Trophoblast cell (in vitro differentiated cells and primary cell): ENCODE measurements at regions not wholly inside any gene's neighbourhood (a gene's known extent, or its start where the extent isn't known, plus 50 kb on each side); places are given as distances from the start of the nearest gene placed in this dataset.

ENCODE experiments used
- DNase-seq, 2 donors: peaks; one replicate each; pipeline ENCODE4 v3.0.0-alpha.2; 2016
- H2AFZ ChIP-seq: 2 replicates; pipeline ENCODE4 v1.6.1; 2013; ENCODE audit warnings: low read length, moderate library complexity, mild to moderate bottlenecking; ENCODE audit not compliant: insufficient read depth, poor library complexity
- H2AK5ac ChIP-seq: 2 replicates; pipeline ENCODE4 v1.6.1; 2013; ENCODE audit warnings: mild to moderate bottlenecking, low read length
- H2BK120ac ChIP-seq: 2 replicates; pipeline ENCODE4 v1.6.1; 2013; ENCODE audit warnings: low read length, mild to moderate bottlenecking, moderate library complexity; ENCODE audit not compliant: insufficient read depth, poor library complexity
- H2BK12ac ChIP-seq: 2 replicates; pipeline ENCODE4 v1.6.1; 2013; ENCODE audit warnings: mild to moderate bottlenecking, low read length, moderate library complexity
- H2BK5ac ChIP-seq: 2 replicates; pipeline ENCODE4 v1.6.1; 2013; ENCODE audit warnings: low read length, low read depth, moderate library complexity, mild to moderate bottlenecking; ENCODE audit not compliant: poor library complexity
- H3K14ac ChIP-seq: 2 replicates; pipeline ENCODE4 v1.6.1; 2013; ENCODE audit warnings: mild to moderate bottlenecking, low read length
- H3K18ac ChIP-seq: 2 replicates; pipeline ENCODE4 v1.6.1; 2013; ENCODE audit warnings: mild to moderate bottlenecking, low read length
- H3K23ac ChIP-seq: 2 replicates; pipeline ENCODE4 v1.6.1; 2013; ENCODE audit warnings: low read length
- H3K27ac ChIP-seq: 2 replicates; pipeline ENCODE4 v1.5.1; 2013; ENCODE audit warnings: low read depth, mild to moderate bottlenecking, inconsistent platforms, low read length, moderate library complexity
- H3K27me3 ChIP-seq: 2 replicates; pipeline ENCODE4 v1.6.1; 2013; ENCODE audit warnings: inconsistent platforms, mild to moderate bottlenecking, low read length, moderate library complexity; ENCODE audit not compliant: insufficient read depth
- H3K36me3 ChIP-seq, 2 experiments: 1 replicate in 1 of 2; 2 replicates in 1 of 2; pipeline ENCODE4 v1.6.1; 2013; ENCODE audit warnings: low read length in 2 of 2, mild to moderate bottlenecking in 2 of 2, moderate library complexity in 1 of 2; ENCODE audit not compliant: insufficient read depth in 2 of 2, control insufficient read depth in 1 of 2
- H3K4ac ChIP-seq: 2 replicates; pipeline ENCODE4 v1.6.1; 2013; ENCODE audit warnings: low read depth, mild to moderate bottlenecking, low read length, moderate library complexity
- H3K4me1 ChIP-seq, 2 experiments: 1 replicate in 1 of 2; 2 replicates in 1 of 2; pipeline ENCODE4 v1.6.1; 2013; ENCODE audit warnings: low read length in 2 of 2, mild to moderate bottlenecking in 2 of 2, moderate library complexity in 1 of 2; ENCODE audit not compliant: insufficient read depth in 2 of 2, control insufficient read depth in 1 of 2
- H3K4me2 ChIP-seq: 2 replicates; pipeline ENCODE4 v1.6.1; 2013; ENCODE audit warnings: inconsistent platforms, mild to moderate bottlenecking, low read length, moderate library complexity
- H3K4me3 ChIP-seq: 2 replicates; pipeline ENCODE4 v1.5.1; 2013; ENCODE audit warnings: mild to moderate bottlenecking, low read depth, low read length, inconsistent platforms
- H3K79me1 ChIP-seq: one replicate; pipeline ENCODE4 v1.6.1; 2013; ENCODE audit warnings: low read length
- H3K79me2 ChIP-seq: 2 replicates; pipeline ENCODE4 v1.6.1; 2013; ENCODE audit warnings: low read length, mild to moderate bottlenecking; ENCODE audit not compliant: control insufficient read depth, insufficient read depth, poor library complexity
- H3K9ac ChIP-seq: 2 replicates; pipeline ENCODE4 v1.6.1; 2013; ENCODE audit warnings: mild to moderate bottlenecking, low read length
- H3K9me3 ChIP-seq: 2 replicates; pipeline ENCODE4 v1.6.1; 2013; ENCODE audit warnings: low read depth, mild to moderate bottlenecking, control low read depth, inconsistent platforms, low read length; ENCODE audit not compliant: insufficient read depth
- H4K12ac ChIP-seq: 2 replicates; pipeline ENCODE4 v1.6.1; 2013; ENCODE audit warnings: low read depth, mild to moderate bottlenecking, low read length, moderate library complexity
- H4K8ac ChIP-seq: 2 replicates; pipeline ENCODE4 v1.6.1; 2013; ENCODE audit warnings: low read depth, mild to moderate bottlenecking, low read length, moderate library complexity
- H4K91ac ChIP-seq: one replicate; pipeline ENCODE4 v1.6.1; 2013; ENCODE audit warnings: low read depth, mild to moderate bottlenecking, low read length, moderate library complexity
- WGBS: extraction: QIAGEN DNeasy Blood & Tissue Kit; methylation state at CpG from one replicate; pipeline ENCODE4 v1.1.7; 2013; ENCODE audit warnings: missing lambda C conversion rate; ENCODE audit not compliant: insufficient read length, insufficient coverage; ENCODE audit errors: extremely low coverage; 5-methylcytosine and 5-hydroxymethylcytosine counted together

GRCh38 chr9:115941561-115942315 lies 211.9 kb upstream of the PAPPA start:
- H4K8ac ChIP-seq = no peak overlapping the region
- peak overlapping the region; percentile 69 for H2BK120ac ChIP-seq
- H3K9ac ChIP-seq = no peak overlapping the region
- H3K27me3 ChIP-seq = no peaks in the 10 kb centered on the region
- H4K12ac ChIP-seq = no peak overlapping the region
- no peak overlapping the region for H3K18ac ChIP-seq
- no peak overlapping the region for H2AK5ac ChIP-seq
- no peaks in the 10 kb centered on the region for H3K9me3 ChIP-seq
- H3K4me1 ChIP-seq = peaks cover 2 to 9% of the 10 kb centered on the region in 2 experiments
- H2AFZ ChIP-seq = no peak overlapping the region
- DNase-seq = peak; percentile 49 to 77
- no peaks in the 10 kb centered on the region for H3K36me3 ChIP-seq
- H4K91ac ChIP-seq = peak overlapping the region; percentile 30
- peaks cover 20% of the 10 kb centered on the region for H3K79me1 ChIP-seq
- H3K4ac ChIP-seq = no peak overlapping the region
- no peak overlapping the region for H3K23ac ChIP-seq
- H3K79me2 ChIP-seq = peaks cover 1% of the 10 kb centered on the region
- H2BK5ac ChIP-seq = peak overlapping the region; percentile 53
- no peak overlapping the region for H2BK12ac ChIP-seq
- no peak overlapping the region for H3K4me3 ChIP-seq
- WGBS = no CpG with 5 or more reads among the region's 2 CpGs
- no peak overlapping the region for H3K4me2 ChIP-seq
- H3K14ac ChIP-seq = peak overlapping the region; percentile 55
- no peak overlapping the region for H3K27ac ChIP-seq

- Histone ChIP-seq H3K4me3 (no peak overlapping the region), H3K79me1 (peaks cover 20% of the 10 kb centered on the region), H2AK5ac (no peak overlapping the region), H2BK12ac (no peak overlapping the region), H3K27me3 (no peaks in the 10 kb centered on the region), H2BK5ac (peak overlapping the region; percentile 84), H4K12ac (no peak overlapping the region), H3K79me2 (peaks cover 1% of the 10 kb centered on the region), H3K4ac (no peak overlapping the region), H3K4me1 (peaks cover 2 to 9% of the 10 kb centered on the region in 2 experiments), H3K27ac (peak overlapping the region; percentile 82), H2BK120ac (peak overlapping the region; percentile 95), H3K4me2 (no peak overlapping the region), H4K91ac (peak overlapping the region; percentile 89), H3K36me3 (no peaks in the 10 kb centered on the region), H3K9me3 (no peaks in the 10 kb centered on the region), H3K18ac (no peak overlapping the region), H3K14ac (no peak overlapping the region), H2AFZ (no peak overlapping the region), H3K9ac (no peak overlapping the region), H3K23ac (no peak overlapping the region), H4K8ac (no peak overlapping the region)
- no peak for DNase-seq
Measured at GRCh38 chr9:115943431-115944165, 210.0 kb upstream of the PAPPA start.

GRCh38 chr9:115944166-115944948 lies 209.2 kb upstream of the PAPPA start:
- Histone ChIP-seq H2AFZ (peak overlapping the region; percentile 28), H3K36me3 (no peaks in the 10 kb centered on the region), H4K8ac (peak overlapping the region; percentile 8), H2BK5ac (peak overlapping the region; percentile 85), H4K12ac (no peak overlapping the region), H3K4ac (peak overlapping the region; percentile 27), H3K79me1 (peaks cover 21% of the 10 kb centered on the region), H3K18ac (no peak overlapping the region), H3K27me3 (no peaks in the 10 kb centered on the region), H4K91ac (peak overlapping the region; percentile 86), H3K4me2 (peak overlapping the region; percentile 11), H3K4me3 (no peak overlapping the region), H3K14ac (peak overlapping the region; percentile 38), H3K79me2 (peaks cover 1% of the 10 kb centered on the region), H2BK120ac (peak overlapping the region; percentile 86), H3K9me3 (no peaks in the 10 kb centered on the region), H3K4me1 (peaks cover 4 to 12% of the 10 kb centered on the region in 2 experiments), H2AK5ac (no peak overlapping the region), H3K9ac (no peak overlapping the region), H2BK12ac (no peak overlapping the region), H3K23ac (no peak overlapping the region), H3K27ac (peak overlapping the region; percentile 82)
- DNase-seq = peak; percentile 93 to 95
- no CpG with 5 or more reads among the region's 10 CpGs for WGBS

GRCh38 chr9:115945009-115945431 lies 208.6 kb upstream of the PAPPA start:
- Histone ChIP-seq H3K36me3 (no peaks in the 10 kb centered on the region), H4K8ac (peak overlapping the region; percentile 43), H2BK5ac (peak overlapping the region; percentile 85), H3K4me2 (no peak overlapping the region), H3K27me3 (no peaks in the 10 kb centered on the region), H3K9me3 (no peaks in the 10 kb centered on the region), H3K14ac (peak overlapping the region; percentile 57), H2AFZ (no peak overlapping the region), H3K4ac (peak overlapping the region; percentile 29), H3K27ac (peak overlapping the region; percentile 82), H3K18ac (no peak overlapping the region), H2BK12ac (peak overlapping the region; percentile 45), H2BK120ac (peak overlapping the region; percentile 86), H3K79me1 (peaks cover 21% of the 10 kb centered on the region), H2AK5ac (no peak overlapping the region), H3K9ac (no peak overlapping the region), H3K79me2 (peaks cover 1% of the 10 kb centered on the region), H4K91ac (peak overlapping the region; percentile 78), H3K23ac (no peak overlapping the region), H3K4me3 (no peak overlapping the region), H4K12ac (no peak overlapping the region), H3K4me1 (peaks cover 4 to 12% of the 10 kb centered on the region in 2 experiments)
- DNase-seq = no peak
